Gastrocnemius medialis (tissue), 4 donors: ENCODE measurements at regions not wholly inside any gene's neighbourhood (a gene's known extent, or its start where the extent isn't known, plus 50 kb on each side); places are given as distances from the start of the nearest gene placed in this dataset.

Source experiments
- CTCF ChIP-seq, 5 experiments: fragments of 450-650 bp in 3 of 5; fragments of 200-600 bp in 2 of 5; sonication (generic) in 2 of 5; IDR thresholded peaks in 4 of 5; conservative IDR thresholded peaks in 1 of 5; 1 replicate in 4 of 5; 2 replicates in 1 of 5; pipeline ENCODE4 v1.5.1; 2016 to 2019; ENCODE audit warnings: antibody characterized with exemption in 5 of 5, mild to moderate bottlenecking in 3 of 5, moderate library complexity in 3 of 5
- POLR2A ChIP-seq, 2 donors: fragments of 450-650 bp; IDR thresholded peaks; one replicate each; pipeline ENCODE4 v1.6.1; 2017; ENCODE audit warnings: antibody characterized with exemption in 2 of 2, mild to moderate bottlenecking in 2 of 2, moderate library complexity in 2 of 2

- no peak for TF ChIP-seq CTCF (IDR thresholded peaks at IDR 0.05 in 4 of 5, conservative IDR thresholded peaks at IDR 0.05 in 1 of 5)
- no peak for TF ChIP-seq POLR2A (IDR thresholded peaks at IDR 0.05)
Measured at GRCh38 chr4:25503779-25504178, 126.7 kb downstream of the ANAPC4 start.
